Osteocyte (in vitro differentiated cells): ENCODE measurements at regions not wholly inside any gene's neighbourhood (a gene's known extent, or its start where the extent isn't known, plus 50 kb on each side); places are given as distances from the start of the nearest gene placed in this dataset.

ENCODE experiments used
- DNase-seq: peaks from one replicate; pipeline ENCODE4 v3.0.0; 2021; ENCODE audit warnings: mixed read lengths; ENCODE audit not compliant: unreplicated experiment; ENCODE audit errors: extremely low spot score
- H3K27ac Mint-ChIP-seq: one replicate; pipeline ENCODE4 v1.8.0; 2021; ENCODE audit warnings: mild to moderate bottlenecking, mixed read lengths; ENCODE audit not compliant: unreplicated experiment
- H3K27me3 Mint-ChIP-seq: one replicate; pipeline ENCODE4 v1.8.0; 2021; ENCODE audit warnings: mixed read lengths; ENCODE audit not compliant: unreplicated experiment
- H3K36me3 Mint-ChIP-seq: one replicate; pipeline ENCODE4 v1.8.0; 2021; ENCODE audit warnings: mixed read lengths; ENCODE audit not compliant: unreplicated experiment
- H3K4me1 Mint-ChIP-seq: one replicate; pipeline ENCODE4 v1.8.0; 2021; ENCODE audit warnings: mixed read lengths; ENCODE audit not compliant: unreplicated experiment
- H3K4me3 Mint-ChIP-seq: one replicate; pipeline ENCODE4 v1.8.0; 2021; ENCODE audit warnings: mild to moderate bottlenecking, moderate library complexity, mixed read lengths; ENCODE audit not compliant: unreplicated experiment
- H3K9me3 Mint-ChIP-seq: one replicate; pipeline ENCODE4 v1.8.0; 2021; ENCODE audit warnings: mixed read lengths; ENCODE audit not compliant: unreplicated experiment
- TF ChIP-seq, protein P1 (sequence below): fragments of 200-600 bp; sonication (generic); IDR thresholded peaks from 2 replicates; pipeline ENCODE4 v1.5.0; 2021; ENCODE audit warnings: antibody characterized with exemption, mild to moderate bottlenecking, moderate library complexity

DNA sequence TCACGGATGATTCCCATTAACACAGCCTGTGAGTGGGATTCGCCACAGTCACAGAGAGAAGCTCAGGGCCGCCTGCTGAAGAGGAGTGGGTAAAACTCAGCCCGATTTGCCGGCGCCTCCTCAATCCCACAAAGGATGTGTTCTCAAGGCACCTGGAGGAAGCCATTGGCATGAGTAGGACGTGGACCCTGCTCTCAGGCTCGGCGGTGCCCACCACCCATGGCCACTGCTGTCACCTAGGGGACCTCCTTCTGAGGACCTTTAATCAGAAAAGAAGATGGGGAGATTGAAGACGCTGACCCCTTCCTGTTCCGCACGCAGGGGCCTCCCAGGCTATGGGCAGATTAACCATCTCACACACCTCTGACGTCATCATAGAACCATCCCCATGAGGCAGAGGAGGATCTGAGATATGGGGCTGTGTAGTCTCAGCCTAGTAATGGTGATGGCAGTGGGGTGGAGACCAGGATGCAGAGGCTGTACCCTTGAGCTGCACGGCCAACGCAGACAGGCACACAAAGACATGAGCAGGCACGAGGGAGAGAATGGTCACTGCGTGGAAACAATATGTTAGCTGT lies 571.8 kb downstream of the BRD1 start:
- H3K27me3 Mint-ChIP-seq = no peaks in the 10 kb centered on the region
- H3K4me3 Mint-ChIP-seq = no peak overlapping the region
- H3K36me3 Mint-ChIP-seq = no peaks in the 10 kb centered on the region
- no peak overlapping the region for H3K27ac Mint-ChIP-seq
- peaks cover 6% of the 10 kb centered on the region for H3K9me3 Mint-ChIP-seq
- peak; percentile 66 for DNase-seq
- TF ChIP-seq, protein P1, sequence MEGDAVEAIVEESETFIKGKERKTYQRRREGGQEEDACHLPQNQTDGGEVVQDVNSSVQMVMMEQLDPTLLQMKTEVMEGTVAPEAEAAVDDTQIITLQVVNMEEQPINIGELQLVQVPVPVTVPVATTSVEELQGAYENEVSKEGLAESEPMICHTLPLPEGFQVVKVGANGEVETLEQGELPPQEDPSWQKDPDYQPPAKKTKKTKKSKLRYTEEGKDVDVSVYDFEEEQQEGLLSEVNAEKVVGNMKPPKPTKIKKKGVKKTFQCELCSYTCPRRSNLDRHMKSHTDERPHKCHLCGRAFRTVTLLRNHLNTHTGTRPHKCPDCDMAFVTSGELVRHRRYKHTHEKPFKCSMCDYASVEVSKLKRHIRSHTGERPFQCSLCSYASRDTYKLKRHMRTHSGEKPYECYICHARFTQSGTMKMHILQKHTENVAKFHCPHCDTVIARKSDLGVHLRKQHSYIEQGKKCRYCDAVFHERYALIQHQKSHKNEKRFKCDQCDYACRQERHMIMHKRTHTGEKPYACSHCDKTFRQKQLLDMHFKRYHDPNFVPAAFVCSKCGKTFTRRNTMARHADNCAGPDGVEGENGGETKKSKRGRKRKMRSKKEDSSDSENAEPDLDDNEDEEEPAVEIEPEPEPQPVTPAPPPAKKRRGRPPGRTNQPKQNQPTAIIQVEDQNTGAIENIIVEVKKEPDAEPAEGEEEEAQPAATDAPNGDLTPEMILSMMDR = no peak
- no peaks in the 10 kb centered on the region for H3K4me1 Mint-ChIP-seq

DNA sequence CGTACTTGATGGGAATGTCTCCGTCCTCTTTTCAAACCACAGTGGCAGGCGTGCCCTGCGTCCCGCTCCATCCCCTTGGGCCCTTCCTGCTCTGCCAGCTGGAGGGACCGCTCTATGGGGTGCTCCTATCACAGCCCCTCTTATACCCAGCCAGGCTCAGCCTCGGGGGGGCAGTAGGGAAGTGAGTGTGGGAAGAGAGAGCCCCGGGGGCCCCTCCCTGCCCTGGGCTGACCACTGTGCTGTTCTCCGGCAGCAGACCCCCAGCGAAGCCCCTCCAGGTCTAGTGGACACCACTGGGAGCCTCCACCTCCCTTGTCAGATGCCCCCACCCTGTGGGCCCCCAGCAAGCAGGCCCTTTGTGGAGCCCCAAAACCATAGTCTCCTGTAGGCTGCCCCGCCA lies 572.5 kb downstream of the BRD1 start:
- DNase-seq = peak; percentile 71
- TF ChIP-seq, protein P1 = no peak
- H3K4me3 Mint-ChIP-seq = no peak overlapping the region
- no peaks in the 10 kb centered on the region for H3K4me1 Mint-ChIP-seq
- H3K36me3 Mint-ChIP-seq = no peaks in the 10 kb centered on the region
- H3K27ac Mint-ChIP-seq = no peak overlapping the region
- peaks cover 6% of the 10 kb centered on the region for H3K9me3 Mint-ChIP-seq
- no peaks in the 10 kb centered on the region for H3K27me3 Mint-ChIP-seq

DNA sequence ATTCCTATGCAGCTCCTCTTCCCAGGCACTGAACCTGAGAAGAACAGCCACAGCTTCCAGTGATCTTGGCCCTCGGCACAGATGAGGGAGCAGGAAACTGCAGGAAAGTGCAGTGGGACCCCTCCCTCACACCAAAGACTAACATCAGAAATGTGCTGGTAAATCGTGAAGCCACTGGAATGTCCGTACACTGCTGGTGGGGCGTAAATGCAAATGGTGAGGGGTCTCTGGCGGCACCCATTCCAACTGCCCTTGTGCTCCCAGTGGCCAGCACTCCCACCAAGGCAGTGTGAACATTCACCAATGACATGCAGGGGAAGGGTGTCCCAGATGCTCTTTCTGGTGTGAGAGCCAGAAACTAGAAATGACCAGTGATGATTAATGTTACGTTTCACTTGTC lies 574.0 kb downstream of the BRD1 start:
- Mint-ChIP-seq H3K4me3 (no peak overlapping the region), H3K4me1 (no peaks in the 10 kb centered on the region), H3K27ac (no peak overlapping the region), H3K36me3 (no peaks in the 10 kb centered on the region), H3K9me3 (peaks cover 6% of the 10 kb centered on the region), H3K27me3 (no peaks in the 10 kb centered on the region)
- TF ChIP-seq, protein P1 = no peak
- no peak for DNase-seq

DNA sequence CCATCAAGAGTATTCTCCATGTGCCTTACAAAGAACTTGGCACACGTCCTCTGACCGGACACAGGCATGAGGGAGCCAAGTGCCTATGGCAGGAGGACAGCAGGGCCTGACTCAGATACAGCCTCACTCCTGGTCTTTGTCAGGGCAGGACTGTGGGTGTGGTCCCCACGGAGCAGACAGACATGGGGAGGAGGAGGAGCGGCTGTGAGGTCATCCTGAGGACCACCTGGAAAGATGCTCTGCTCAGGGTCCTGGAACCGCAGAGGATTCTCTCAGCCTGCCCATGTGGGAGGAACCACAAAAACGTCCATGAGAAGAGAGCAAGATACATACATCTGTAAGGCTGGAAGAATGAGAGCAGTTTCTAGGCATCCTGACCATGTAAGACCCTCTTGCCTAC lies 576.3 kb downstream of the BRD1 start:
- Mint-ChIP-seq H3K4me3 (no peak overlapping the region), H3K27ac (no peak overlapping the region), H3K9me3 (peaks cover 10% of the 10 kb centered on the region), H3K36me3 (no peaks in the 10 kb centered on the region), H3K27me3 (no peaks in the 10 kb centered on the region), H3K4me1 (no peaks in the 10 kb centered on the region)
- TF ChIP-seq, protein P1 = no peak
- DNase-seq = peak; percentile 65

DNA sequence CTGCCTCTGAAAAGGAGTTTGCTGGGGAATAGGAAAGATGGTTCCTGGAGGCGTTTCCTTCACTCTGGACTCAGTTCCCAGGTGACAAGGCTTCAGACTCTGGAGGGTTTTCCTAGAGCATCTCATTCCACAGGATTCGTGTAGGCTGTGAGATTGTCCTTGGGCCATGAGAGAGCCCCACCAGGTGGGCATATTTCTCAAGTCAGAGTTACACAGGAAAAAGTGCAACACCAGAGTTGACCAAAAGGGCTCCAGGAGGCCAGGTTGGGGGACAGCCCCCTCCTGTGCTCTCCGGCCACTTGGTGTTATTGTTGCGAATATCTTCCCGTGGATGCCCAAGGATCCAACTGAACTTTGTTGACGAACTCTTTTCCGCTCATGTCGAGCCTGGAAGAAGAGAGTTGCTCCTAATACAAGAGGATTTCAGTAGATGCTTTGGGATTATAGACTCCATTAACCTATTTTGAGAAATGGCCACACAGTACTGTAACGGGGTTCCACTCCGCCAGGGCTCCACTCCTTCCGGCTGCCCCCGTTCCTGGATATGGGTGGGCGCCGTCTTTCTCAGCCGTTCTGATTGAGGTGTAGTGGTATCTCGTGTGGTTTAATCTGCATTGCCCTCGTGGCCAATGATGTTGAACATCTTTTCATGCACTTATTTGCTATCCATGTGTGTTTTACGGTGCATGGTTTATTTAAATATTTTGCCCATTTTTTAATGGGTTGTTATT lies 580.3 kb downstream of the BRD1 start:
- Mint-ChIP-seq H3K27me3 (no peaks in the 10 kb centered on the region), H3K4me1 (no peaks in the 10 kb centered on the region), H3K4me3 (no peak overlapping the region), H3K9me3 (peaks cover 4% of the 10 kb centered on the region), H3K27ac (no peak overlapping the region), H3K36me3 (no peaks in the 10 kb centered on the region)
- DNase-seq = peak; percentile 64
- TF ChIP-seq, protein P1 = no peak
